ENCODE measurements at regions not wholly inside any gene's neighbourhood (a gene's known extent, or its start where the extent isn't known, plus 50 kb on each side); places are given as distances from the start of the nearest gene placed in this dataset.

GRCh38 chr6:4553387-4553786 lies 222.8 kb upstream of the CDYL start:
- DNase-seq = no peak
- WGBS, 5 donors = 68 to 83% (median 75%) methylated on average over 10 of the region's 10 CpGs
- intact Hi-C loops (cut with DNase I; ENCODE audit: low total_unique reads) = no loop called here
- no peaks in the 10 kb centered on the region for H3K27me3 ChIP-seq
- no peaks in the 10 kb centered on the region for H3K4me1 ChIP-seq
- no peak overlapping the region for H3K27ac ChIP-seq
- TF ChIP-seq POLR2A (IDR thresholded peaks at IDR 0.05) = no peak
- no peak for TF ChIP-seq EP300 (IDR thresholded peaks at IDR 0.05)
- no peak for TF ChIP-seq POLR2AphosphoS5 (IDR thresholded peaks at IDR 0.05)
- TF ChIP-seq CTCF (IDR thresholded peaks at IDR 0.05) = no peak
- no peak overlapping the region for H3K4me3 ChIP-seq
- no peaks in the 10 kb centered on the region for H3K36me3 ChIP-seq
- no peaks in the 10 kb centered on the region for H3K9me3 ChIP-seq

- no peaks in the 10 kb centered on the region for H3K27me3 ChIP-seq
- no peak for DNase-seq
- intact Hi-C loops (cut with DNase I; ENCODE audit: low total_unique reads) = no loop called here
- 83 to 100% (median 100%) methylated on average over 1 of the region's 1 CpG for WGBS, 5 donors
- TF ChIP-seq POLR2A (IDR thresholded peaks at IDR 0.05) (no peak), CTCF (IDR thresholded peaks at IDR 0.05) (no peak), EP300 (IDR thresholded peaks at IDR 0.05) (no peak), POLR2AphosphoS5 (IDR thresholded peaks at IDR 0.05) (no peak)
- H3K9me3 ChIP-seq = no peaks in the 10 kb centered on the region
- no peaks in the 10 kb centered on the region for H3K36me3 ChIP-seq
- no peaks in the 10 kb centered on the region for H3K4me1 ChIP-seq
- no peak overlapping the region for H3K27ac ChIP-seq
- H3K4me3 ChIP-seq = no peak overlapping the region
Observed at GRCh38 chr6:4550227-4550597, 226.0 kb upstream of the CDYL start.

GRCh38 chr6:4549556-4550226 lies 226.5 kb upstream of the CDYL start:
- no peak for TF ChIP-seq POLR2AphosphoS5 (IDR thresholded peaks at IDR 0.05)
- no peak for TF ChIP-seq POLR2A (IDR thresholded peaks at IDR 0.05)
- TF ChIP-seq CTCF (IDR thresholded peaks at IDR 0.05) = no peak
- no peak for TF ChIP-seq EP300 (IDR thresholded peaks at IDR 0.05)
- Histone ChIP-seq H3K9me3 (no peaks in the 10 kb centered on the region), H3K27me3 (no peaks in the 10 kb centered on the region), H3K4me1 (no peaks in the 10 kb centered on the region), H3K4me3 (no peak overlapping the region), H3K27ac (no peak overlapping the region), H3K36me3 (no peaks in the 10 kb centered on the region)
- WGBS, 5 donors = 94 to 96% (median 94%) methylated on average over 20 to 23 of the region's 23 CpGs
- intact Hi-C loops (cut with DNase I; ENCODE audit: low total_unique reads) = no loop called here
- no peak for DNase-seq

GRCh38 chr6:4545893-4546292 lies 230.3 kb upstream of the CDYL start:
- H3K9me3 ChIP-seq = no peaks in the 10 kb centered on the region
- H3K4me1 ChIP-seq = no peaks in the 10 kb centered on the region
- intact Hi-C loops (cut with DNase I; ENCODE audit: low total_unique reads) = no loop called here
- H3K27ac ChIP-seq = no peak overlapping the region
- WGBS, 5 donors = 26 to 80% (median 57%) methylated on average over 3 to 4 of the region's 4 CpGs
- DNase-seq = no peak
- TF ChIP-seq POLR2AphosphoS5 (IDR thresholded peaks at IDR 0.05) = no peak
- TF ChIP-seq POLR2A (IDR thresholded peaks at IDR 0.05) = no peak
- no peak for TF ChIP-seq EP300 (IDR thresholded peaks at IDR 0.05)
- no peak for TF ChIP-seq CTCF (IDR thresholded peaks at IDR 0.05)
- no peak overlapping the region for H3K4me3 ChIP-seq
- H3K36me3 ChIP-seq = no peaks in the 10 kb centered on the region
- H3K27me3 ChIP-seq = no peaks in the 10 kb centered on the region

All from stomach (tissue), 8 donors.